HEK293T (cell line): ENCODE measurements at regions not wholly inside any gene's neighbourhood (a gene's known extent, or its start where the extent isn't known, plus 50 kb on each side); places are given as distances from the start of the nearest gene placed in this dataset.

ENCODE experiments used
- CTCF ChIA-PET: fragments of 350-600 bp; formaldehyde crosslinking; extraction: SDS; loops from one replicate; lab custom pipeline; 2021; ENCODE audit warnings: antibody characterized with exemption, inconsistent platforms; lab: Yijun Ruan, JAX
- POLR2A ChIA-PET: fragments of 350-600 bp; formaldehyde crosslinking; extraction: SDS; loops from one replicate; lab custom pipeline; 2020; ENCODE audit warnings: antibody characterized with exemption, inconsistent platforms; lab: Yijun Ruan, JAX
- DNase-seq: peaks from one replicate; pipeline ENCODE4 v3.0.0; 2012; ENCODE audit warnings: mixed read lengths; ENCODE audit errors: extremely low spot score
- ARNT ChIP-seq: fragments of 450-650 bp; IDR thresholded peaks from 2 replicates; pipeline ENCODE4 v1.6.1; 2017; ENCODE audit warnings: mild to moderate bottlenecking
- BHLHE40 ChIP-seq: fragments of 450-650 bp; IDR thresholded peaks from 2 replicates; pipeline ENCODE4 v1.6.1; 2016; ENCODE audit warnings: mild to moderate bottlenecking, moderate library complexity, borderline replicate concordance
- CTBP1 ChIP-seq: fragments of 450-650 bp; IDR thresholded peaks from 2 replicates; pipeline ENCODE4 v1.6.1; 2016; ENCODE audit warnings: borderline replicate concordance
- ELF4 ChIP-seq: fragments of 450-650 bp; IDR thresholded peaks from 2 replicates; pipeline ENCODE4 v1.6.1; 2017; ENCODE audit warnings: antibody characterized with exemption
- FOXA1 ChIP-seq: fragments of 450-650 bp; IDR thresholded peaks from 2 replicates; pipeline ENCODE4 v1.6.1; 2016; ENCODE audit warnings: mild to moderate bottlenecking
- FOXK2 ChIP-seq: fragments of 450-650 bp; IDR thresholded peaks from 2 replicates; pipeline ENCODE4 v1.6.1; 2016; ENCODE audit warnings: mild to moderate bottlenecking
- FOXM1 ChIP-seq: fragments of 450-650 bp; IDR thresholded peaks from 2 replicates; pipeline ENCODE4 v1.6.1; 2017; ENCODE audit warnings: mild to moderate bottlenecking, borderline replicate concordance
- HDGF ChIP-seq: fragments of 450-650 bp; IDR thresholded peaks from 2 replicates; pipeline ENCODE4 v1.6.1; 2017; ENCODE audit warnings: antibody characterized with exemption, borderline replicate concordance
- L3MBTL2 ChIP-seq: fragments of 450-650 bp; conservative IDR thresholded peaks from 2 replicates; pipeline ENCODE4 v1.6.1; 2016; ENCODE audit warnings: mild to moderate bottlenecking
- LEF1 ChIP-seq: fragments of 450-650 bp; IDR thresholded peaks from 2 replicates; pipeline ENCODE4 v1.6.1; 2017; ENCODE audit warnings: mild to moderate bottlenecking, borderline replicate concordance
- NFRKB ChIP-seq: fragments of 450-650 bp; IDR thresholded peaks from 2 replicates; pipeline ENCODE4 v1.6.1; 2016; ENCODE audit warnings: mild to moderate bottlenecking, moderate library complexity
- SP1 ChIP-seq: fragments of 450-650 bp; IDR thresholded peaks from 2 replicates; pipeline ENCODE4 v1.6.1; 2017
- SUZ12 ChIP-seq: fragments of 450-650 bp; IDR thresholded peaks from 2 replicates; pipeline ENCODE4 v1.6.1; 2016; ENCODE audit warnings: mild to moderate bottlenecking
- TARDBP ChIP-seq: fragments of 450-650 bp; IDR thresholded peaks from 2 replicates; pipeline ENCODE4 v1.6.1; 2016
- ZNF384 ChIP-seq: fragments of 450-650 bp; IDR thresholded peaks from 2 replicates; pipeline ENCODE4 v1.6.1; 2016
- TF ChIP-seq, protein P1 (sequence below): fragments of 450-650 bp; IDR thresholded peaks from 2 replicates; pipeline ENCODE4 v1.6.1; 2016

DNA sequence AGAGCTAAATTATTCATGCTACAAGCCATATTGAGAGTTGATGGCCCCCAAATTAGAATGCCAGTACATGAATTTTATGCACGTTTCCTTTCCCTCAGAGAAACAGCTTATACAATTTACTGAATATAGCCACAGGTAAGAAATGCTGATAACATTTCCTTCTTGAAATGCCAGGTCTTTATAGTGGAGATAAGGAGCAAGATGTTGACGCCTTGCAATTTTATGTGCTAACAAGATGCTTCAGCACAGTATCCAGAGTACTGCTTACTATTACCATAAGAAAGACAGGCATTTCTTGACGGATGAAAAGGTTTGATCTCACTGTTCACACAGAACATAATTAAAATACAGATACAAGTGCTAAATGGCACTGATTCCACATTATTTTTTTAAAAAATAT is 223.2 kb upstream of the CTSO start:
- ChIA-PET POLR2A (no interaction called here), CTCF (no interaction called here)
- DNase-seq, result no peak
- no peak for TF ChIP-seq L3MBTL2
- TF ChIP-seq, protein P1, sequence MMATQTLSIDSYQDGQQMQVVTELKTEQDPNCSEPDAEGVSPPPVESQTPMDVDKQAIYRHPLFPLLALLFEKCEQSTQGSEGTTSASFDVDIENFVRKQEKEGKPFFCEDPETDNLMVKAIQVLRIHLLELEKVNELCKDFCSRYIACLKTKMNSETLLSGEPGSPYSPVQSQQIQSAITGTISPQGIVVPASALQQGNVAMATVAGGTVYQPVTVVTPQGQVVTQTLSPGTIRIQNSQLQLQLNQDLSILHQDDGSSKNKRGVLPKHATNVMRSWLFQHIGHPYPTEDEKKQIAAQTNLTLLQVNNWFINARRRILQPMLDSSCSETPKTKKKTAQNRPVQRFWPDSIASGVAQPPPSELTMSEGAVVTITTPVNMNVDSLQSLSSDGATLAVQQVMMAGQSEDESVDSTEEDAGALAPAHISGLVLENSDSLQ, result no peak
- TF ChIP-seq SP1, result no peak
- TF ChIP-seq FOXM1, result no peak
- TF ChIP-seq HDGF, result no peak
- no peak for TF ChIP-seq SUZ12
- no peak for TF ChIP-seq FOXA1
- no peak for TF ChIP-seq FOXK2
- TF ChIP-seq CTBP1, result no peak
- TF ChIP-seq ELF4, result no peak
- TF ChIP-seq BHLHE40, result no peak
- no peak for TF ChIP-seq TARDBP
- TF ChIP-seq ZNF384, result no peak
- TF ChIP-seq ARNT, result no peak
- TF ChIP-seq LEF1, result no peak

DNA sequence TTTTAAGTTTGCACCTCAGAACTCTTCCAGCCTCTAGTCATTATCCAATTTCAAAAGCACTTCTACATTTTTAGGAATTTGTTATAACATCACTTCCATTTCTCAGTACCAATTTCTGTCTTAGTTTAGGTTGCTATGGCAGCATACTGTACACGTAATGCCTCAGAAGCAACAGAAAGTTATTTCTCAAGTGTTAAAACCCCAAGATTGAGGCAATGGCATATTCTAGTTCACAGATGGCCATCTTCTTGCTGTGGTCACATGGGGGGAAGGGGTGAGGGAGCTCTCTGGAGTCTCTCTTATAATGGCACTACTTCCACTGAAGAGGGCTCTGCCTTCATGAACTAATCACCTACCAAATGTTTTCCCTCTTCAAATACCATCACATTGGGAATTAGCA is 220.3 kb upstream of the CTSO start:
- TF ChIP-seq FOXK2 (no peak), HDGF (no peak), BHLHE40 (no peak), FOXA1 (no peak), TARDBP (no peak), CTBP1 (no peak), NFRKB (no peak), L3MBTL2 (no peak), ELF4 (no peak), FOXM1 (no peak), SP1 (no peak), ARNT (no peak), ZNF384 (no peak), SUZ12 (no peak), LEF1 (no peak)
- TF ChIP-seq, protein P1, result no peak
- no peak for DNase-seq
- ChIA-PET CTCF (no interaction called here), POLR2A (no interaction called here)

DNA sequence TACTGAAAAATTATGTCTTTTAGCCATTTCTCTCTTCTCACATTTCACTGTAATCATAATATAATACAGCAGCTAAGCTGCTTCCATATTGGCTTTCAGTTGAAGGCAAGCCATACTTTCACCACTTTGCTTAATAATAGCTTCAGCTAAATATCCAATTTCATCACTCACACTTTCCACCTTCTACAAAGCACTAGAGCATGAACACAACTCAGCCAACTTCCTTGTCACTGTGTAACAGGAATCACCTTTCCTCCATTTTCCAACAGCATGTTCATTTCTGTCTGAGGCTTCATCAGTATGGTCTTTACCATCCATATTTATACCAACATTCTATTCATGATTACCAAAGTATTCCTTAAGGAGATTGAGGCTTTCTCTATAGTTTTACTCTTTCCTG is 219.8 kb upstream of the CTSO start:
- DNase-seq, result no peak
- TF ChIP-seq SP1 (no peak), CTBP1 (no peak), HDGF (no peak), FOXM1 (no peak), ARNT (no peak), BHLHE40 (no peak), NFRKB (no peak), ZNF384 (no peak), ELF4 (no peak), FOXA1 (no peak), TARDBP (no peak), SUZ12 (no peak), FOXK2 (no peak)
- TF ChIP-seq, protein P1, result no peak
- CTCF ChIA-PET, result no interaction called here
- POLR2A ChIA-PET, result no interaction called here

DNA sequence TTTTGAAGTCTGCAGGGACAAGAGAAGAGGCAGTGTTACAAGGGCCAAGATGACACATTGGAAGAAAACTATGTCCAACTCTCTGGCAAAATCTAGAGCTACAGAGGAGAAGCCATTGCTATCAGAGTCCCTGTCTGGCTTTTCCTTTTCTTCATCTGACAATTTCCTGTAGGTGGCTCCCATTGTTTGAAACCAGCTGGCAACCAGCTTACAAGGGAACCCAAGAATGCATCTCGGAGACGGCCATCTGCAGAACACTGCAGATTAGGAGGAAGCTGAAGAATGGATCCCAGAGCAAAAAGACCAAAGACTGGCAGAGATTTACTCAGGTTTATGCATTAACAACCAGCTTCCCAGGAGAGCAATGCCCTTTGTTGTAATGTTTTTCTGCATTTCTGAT is 216.2 kb upstream of the CTSO start:
- CTCF ChIA-PET, result interaction anchor here (0.6 to 3.4 kb wide), 4 partner anchors 9 to 208 kb away, joined by 3 to 12 read pairs (median 6); no protein-coding TSS in a partner anchor
- DNase-seq, result no peak
- POLR2A ChIA-PET, result no interaction called here
- no peak for TF ChIP-seq ZNF384
- TF ChIP-seq, protein P1, result no peak
- TF ChIP-seq FOXK2, result no peak

DNA sequence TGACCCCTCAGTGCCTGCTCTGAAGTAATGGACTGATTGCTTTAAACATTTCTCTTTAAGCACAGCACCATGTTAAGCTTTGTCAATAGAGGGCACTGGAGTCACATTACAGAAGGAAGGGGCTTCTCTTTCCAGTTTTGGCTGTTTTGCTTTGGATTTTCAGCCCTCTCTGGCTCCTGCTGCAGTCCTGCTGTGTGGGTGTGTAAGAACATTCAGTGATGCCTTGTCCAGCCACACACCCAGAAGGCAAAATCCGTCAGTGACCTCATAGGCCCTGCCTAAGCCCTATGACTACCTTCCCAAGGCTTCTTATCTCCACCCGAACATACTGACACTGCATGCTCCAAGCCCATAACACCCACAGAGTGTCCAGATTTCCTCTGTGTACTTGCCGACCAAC is 215.3 kb upstream of the CTSO start:
- CTCF ChIA-PET, result interaction anchor here (0.5 to 3.4 kb wide), 6 partner anchors 10 to 876 kb away, joined by 3 to 12 read pairs (median 4); no protein-coding TSS in a partner anchor
- DNase-seq, result peak; percentile 30
- POLR2A ChIA-PET, result no interaction called here
- TF ChIP-seq TARDBP (no peak), ELF4 (no peak), HDGF (no peak), ARNT (no peak), LEF1 (no peak), BHLHE40 (no peak), L3MBTL2 (no peak), FOXK2 (no peak), NFRKB (no peak), FOXM1 (no peak), ZNF384 (no peak), SUZ12 (no peak), CTBP1 (no peak)

DNA sequence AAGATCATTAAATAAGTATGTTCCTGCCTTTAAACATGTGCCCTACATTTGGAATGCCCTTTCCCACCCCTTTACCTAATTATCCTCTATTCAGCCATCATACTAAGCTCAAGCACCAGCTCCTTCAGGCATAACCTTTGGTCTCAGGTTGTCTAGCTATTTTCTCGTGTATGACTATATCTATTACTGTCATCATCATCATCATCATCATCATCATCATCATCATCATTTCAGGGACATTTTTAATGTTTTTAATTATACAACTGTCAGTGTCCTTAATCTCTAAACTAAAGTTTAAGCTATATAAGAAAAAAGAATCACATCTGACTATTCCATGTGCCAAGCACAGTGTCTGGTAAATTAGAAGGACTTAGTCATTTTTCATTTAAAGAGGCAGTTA is 214.6 kb upstream of the CTSO start:
- no peak for DNase-seq
- POLR2A ChIA-PET, result no interaction called here
- CTCF ChIA-PET, result interaction anchor here (0.5 to 3.4 kb wide), 5 partner anchors 20 to 306 kb away, joined by 3 to 12 read pairs (median 4); no protein-coding TSS in a partner anchor
- TF ChIP-seq LEF1, result no peak
- TF ChIP-seq NFRKB, result no peak
- TF ChIP-seq HDGF, result no peak
